NCI-H1694 (cell line): ENCODE measurements at regions not wholly inside any gene's neighbourhood (a gene's known extent, or its start where the extent isn't known, plus 50 kb on each side); places are given as distances from the start of the nearest gene placed in this dataset.

Source experiments
- DNase-seq: peaks from one replicate; lab custom pipeline; 2025; lab: John Stamatoyannopoulos, UW

DNA sequence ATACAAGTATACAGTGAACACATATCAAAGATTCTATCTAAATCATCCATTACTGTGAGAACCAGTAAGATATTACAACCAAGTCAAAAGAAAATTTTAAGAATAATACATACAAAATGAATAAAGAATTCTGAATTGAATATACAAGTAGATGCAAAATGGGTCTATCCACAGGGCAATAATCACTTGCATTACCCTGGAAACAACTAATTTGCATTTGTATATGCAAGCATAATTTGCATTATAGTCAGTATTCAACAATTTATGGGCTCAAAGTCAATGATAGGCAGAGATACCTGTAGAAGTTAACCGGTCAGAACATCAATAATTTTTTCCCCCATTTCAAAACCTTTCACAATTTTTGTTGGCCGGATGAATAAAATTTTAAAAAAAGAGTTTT lies 512.2 kb upstream of the ALCAM start:
- no peak for DNase-seq

DNA sequence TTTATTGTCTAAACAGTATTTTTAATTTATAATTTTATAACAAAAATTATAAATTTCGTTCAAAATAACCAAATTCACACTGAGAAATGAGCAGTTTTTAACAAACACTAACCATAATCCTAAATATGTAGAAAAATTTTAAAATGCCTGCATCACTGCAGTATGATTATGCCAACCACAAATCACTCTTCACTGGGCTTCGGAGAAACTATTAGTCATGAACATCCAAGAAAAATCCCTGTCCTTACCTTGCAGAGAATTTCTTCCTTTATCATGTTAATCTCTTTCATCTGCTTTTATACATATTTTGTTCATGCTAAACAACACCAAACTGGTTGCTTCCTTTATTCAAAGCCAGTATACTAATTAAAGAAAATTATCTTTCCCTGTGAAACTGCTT lies 511.0 kb upstream of the ALCAM start:
- DNase-seq, result no peak

DNA sequence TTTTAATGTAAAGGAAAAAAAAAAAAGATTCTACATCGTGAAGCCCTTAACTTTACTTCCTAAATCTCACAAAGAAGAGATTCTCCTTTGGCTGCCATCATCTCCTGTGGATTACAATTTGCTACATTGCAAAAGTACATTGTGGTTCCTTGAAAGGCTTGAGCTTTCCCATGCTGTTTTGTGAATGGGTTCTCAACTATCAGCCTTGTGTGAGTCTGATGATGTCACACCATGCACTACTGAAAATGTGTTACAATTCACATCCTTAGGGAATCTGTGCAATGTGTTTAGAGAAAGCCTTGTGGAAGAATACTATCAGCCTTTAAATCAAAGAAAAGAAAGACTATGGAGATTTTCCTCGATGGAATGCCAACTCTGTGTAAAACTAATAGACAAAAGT lies 510.0 kb upstream of the ALCAM start:
- no peak for DNase-seq

DNA sequence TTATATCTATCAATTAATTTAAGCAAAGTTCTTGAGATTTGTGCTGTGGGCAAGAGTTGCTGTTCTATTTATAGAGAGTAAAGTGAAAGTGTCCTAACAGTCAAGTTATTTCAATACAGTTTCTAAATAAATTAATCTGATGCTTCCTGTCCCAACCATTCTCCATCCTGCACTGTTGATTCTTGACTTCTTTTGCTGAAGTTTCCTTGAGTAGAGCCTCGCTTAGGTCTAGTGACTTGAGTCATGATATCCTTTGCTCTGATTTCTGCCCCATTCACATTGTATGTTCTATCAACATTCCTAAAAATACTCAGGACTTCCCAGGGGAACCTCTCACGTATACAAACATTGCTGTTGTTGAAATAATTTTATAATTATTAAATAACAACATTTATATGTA lies 498.4 kb upstream of the ALCAM start:
- no peak for DNase-seq

DNA sequence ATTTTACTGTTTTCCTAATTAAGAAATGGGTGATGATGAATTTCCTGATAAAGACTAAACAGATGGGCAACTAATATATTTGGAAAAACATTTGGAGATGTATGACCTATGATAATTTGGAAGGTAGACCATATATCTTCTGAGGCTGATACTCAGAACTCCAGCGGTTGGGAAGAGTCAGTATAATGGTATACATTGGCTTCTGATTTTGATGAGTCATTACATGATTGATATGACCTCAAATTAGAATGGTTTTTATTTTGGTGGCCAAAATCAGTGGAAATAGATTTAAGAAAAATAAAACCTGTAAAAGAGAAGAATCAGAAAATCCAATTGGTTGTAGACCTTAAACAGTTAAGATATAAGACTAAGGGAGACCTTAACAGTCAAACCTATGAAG lies 496.4 kb upstream of the ALCAM start:
- DNase-seq, result no peak

DNA sequence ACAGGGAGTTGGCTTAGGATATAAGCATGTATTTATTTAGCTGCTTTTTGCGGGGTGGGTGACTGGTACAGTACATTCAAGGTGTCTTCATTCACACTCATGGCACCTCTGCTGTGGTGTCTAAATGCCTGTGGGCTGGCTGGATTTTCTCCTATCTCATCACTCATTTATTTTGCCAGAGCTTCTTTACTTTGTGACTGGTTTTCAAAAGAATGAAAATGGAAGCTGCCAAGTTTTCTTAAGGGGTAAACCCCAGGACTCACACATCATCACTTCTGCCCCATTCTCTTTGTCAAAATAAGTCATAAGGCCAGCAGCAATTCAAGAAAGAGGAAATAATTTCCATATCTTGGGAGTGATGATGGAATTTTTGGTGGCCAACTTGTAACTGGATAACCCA lies 493.4 kb upstream of the ALCAM start:
- no peak for DNase-seq

DNA sequence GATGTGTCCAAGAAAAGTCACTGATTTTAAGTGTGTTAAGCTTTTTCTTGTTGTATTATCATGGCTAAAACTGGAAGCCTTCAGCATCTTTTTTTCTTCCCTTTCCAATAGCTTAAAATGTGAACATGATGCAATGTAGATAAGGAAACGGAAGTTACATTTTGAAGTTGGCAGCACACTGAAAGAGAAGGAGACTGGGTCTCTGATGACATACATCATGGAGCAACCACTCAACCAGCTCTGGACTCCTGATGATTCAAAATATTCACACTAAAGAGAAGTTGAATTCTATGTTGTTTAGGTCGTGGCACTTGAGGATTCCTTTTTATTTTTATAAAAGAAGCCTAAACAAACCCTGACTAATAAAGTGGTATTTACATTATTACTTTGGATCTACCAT lies 488.3 kb upstream of the ALCAM start:
- no peak for DNase-seq

DNA sequence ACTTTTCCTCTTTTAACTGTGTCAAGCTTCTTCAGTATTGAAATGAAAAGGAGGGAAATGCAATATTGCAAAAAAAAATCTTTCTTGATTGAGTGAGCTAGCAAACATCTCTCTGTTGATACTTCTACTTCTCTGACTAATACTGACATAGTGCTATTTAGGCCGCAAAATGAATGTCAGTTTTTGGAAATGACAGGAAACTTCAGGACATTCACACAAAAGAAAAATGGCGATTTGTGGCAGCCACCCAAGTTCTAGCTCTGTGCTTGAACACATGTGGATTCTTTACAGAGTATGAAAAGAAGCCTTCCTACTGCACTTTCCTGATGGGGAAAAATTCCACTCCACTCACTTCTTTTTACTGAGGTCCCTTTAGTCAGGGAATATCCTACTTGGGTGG lies 486.8 kb upstream of the ALCAM start:
- DNase-seq, result no peak

DNA sequence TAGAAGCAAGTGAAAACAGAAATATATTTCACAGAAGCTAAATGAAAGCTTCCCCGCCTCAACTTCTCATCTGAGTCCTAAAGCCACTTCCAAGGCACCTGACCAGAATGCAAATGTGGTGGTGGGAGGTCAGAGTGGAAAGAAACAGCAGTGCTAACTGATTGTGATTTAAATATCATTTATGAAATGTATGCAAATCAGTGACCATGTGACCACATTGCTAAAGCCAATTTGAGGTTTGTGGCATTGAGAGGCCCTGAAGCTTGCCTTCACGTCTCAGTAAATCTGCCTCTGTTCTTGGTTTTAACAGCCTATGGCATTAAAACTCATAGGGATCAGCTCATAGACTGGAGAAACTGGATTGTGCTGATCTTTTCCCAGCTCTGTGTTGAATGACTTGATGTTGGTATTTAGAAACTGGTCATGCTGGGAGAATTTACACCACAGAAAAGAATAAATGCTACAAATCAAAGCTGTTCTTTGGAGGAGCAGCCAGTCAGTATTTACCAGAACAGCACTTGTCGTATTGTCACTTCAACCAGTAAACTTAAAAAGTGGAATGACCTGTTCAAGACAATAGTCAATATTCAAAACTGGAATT lies 481.4 kb upstream of the ALCAM start:
- DNase-seq, result no peak

DNA sequence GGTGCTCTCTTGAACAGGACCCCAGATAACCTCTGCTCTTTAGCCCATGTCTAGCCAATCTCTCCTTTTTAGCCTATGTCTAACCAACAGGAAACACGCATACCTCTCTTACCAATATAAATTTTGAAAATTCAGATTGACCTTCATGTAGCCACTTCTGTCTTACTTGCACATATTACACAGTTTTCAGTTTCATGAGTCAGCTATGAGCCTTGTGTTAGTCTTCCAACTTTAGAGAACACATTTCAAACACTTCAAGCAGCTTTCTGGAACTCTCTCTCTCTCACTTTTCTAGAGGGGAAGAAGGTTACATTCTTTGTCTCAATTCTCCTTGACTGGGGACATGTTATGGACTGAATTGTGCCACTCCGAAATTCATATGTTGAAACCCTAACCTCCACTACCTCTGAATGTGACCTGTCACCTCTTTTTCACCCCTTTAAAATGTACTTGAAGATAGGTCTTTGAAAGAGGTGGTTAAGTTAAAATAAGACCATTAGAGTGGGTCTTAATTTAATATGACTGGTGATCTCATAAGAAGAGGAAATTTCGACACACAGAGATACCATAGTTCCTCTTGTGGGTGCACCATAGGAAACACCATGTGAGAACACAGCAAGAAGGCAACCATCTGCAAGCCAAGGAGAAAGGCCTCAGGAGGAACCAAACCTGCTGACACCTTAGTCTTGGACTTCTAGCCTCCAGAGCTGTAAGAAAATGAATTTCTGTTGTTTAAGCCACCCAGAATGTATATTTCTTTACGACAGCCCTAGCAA lies 480.3 kb upstream of the ALCAM start:
- no peak for DNase-seq

DNA sequence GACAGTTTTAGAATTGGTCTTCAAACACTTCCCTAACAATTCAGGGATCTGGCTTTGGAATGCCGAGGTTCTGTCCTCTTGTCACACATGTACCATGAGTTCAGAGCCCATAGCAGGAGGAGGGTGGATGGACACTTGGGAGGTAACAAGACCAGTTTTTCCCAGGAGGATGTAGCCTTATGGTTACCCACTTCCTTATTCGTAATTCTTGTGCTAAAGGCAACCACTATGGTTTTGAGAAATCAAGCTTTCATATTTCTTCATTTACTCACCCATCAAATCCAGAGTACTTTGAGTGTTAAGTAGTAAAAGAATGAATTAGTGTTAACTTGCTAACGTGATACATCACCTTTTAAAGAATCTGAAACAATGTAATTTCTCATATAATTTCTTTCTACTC lies 479.6 kb upstream of the ALCAM start:
- DNase-seq, result no peak

DNA sequence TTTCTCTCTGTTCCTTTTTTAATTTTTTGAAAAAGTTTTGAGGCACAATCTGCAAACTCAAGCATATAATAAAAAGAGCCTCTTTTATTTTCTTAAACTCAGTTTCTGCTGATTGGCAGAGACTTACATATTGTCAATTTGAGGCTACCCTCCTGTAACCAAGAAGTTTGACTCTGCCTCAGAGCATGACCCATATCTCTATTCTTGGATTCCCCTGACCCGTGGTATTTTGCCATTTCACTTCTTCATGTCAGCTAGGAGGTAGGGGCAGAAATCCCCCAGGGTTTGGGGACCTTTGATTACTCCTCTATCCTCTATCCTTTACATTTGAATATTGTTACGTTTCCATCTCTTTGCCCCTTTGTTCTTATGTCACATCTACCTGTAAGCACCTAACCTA lies 479.1 kb upstream of the ALCAM start:
- DNase-seq, result no peak

DNA sequence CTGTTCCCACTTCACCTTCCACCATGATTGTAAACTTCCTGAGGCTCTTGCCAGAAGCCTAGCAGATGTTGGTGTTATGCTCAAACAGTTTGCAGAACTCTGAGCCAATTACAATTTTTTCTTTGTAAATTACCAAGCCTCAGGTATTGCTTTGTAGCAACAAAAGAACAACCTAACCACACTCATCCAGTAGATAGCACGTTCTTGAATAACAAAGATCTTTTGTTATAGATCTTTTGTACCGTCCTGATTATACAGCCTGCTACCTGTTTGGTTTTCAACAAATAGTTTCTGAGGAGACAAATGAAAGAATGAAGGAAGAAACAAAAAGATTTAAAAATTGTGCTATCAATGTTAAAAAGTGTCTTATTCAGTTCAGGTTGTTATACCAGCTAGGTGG lies 474.7 kb upstream of the ALCAM start:
- no peak for DNase-seq

DNA sequence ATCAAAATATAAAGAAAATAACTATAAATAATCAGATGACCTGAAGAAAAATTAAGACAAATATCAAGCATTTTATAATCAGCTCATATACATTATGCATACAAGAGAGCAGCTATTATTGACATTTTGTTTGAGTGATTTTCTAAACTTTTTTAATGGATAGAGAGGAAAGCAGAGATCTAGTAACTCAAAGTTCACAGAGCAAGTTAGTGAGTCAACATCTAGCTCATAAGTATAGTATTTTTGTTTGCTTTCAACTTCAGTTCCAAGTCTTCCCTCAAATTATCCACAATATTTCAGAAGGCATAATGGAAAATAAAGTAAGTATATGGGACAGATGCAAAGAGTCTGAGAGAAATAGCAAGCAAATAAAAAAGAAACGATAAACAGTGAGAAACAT lies 470.1 kb upstream of the ALCAM start:
- DNase-seq, result no peak

DNA sequence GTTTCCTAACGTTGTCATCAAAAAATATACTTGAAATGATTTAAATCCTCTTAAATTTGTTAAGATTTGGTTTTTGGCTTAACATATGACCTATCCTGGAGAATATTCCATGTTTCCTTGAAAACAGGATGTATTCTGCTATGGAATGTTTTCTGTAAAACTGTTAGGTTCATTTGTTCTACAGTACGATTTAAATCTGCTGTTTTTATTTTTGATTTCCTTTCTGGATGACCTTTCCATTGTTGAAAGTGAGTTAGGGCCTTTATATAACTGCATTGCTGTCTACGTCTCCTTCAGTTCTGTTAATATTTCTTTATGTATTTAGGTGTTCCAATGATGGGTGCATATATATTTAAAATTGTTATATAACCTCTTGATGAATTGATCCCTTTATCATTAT lies 465.3 kb upstream of the ALCAM start:
- DNase-seq, result no peak

DNA sequence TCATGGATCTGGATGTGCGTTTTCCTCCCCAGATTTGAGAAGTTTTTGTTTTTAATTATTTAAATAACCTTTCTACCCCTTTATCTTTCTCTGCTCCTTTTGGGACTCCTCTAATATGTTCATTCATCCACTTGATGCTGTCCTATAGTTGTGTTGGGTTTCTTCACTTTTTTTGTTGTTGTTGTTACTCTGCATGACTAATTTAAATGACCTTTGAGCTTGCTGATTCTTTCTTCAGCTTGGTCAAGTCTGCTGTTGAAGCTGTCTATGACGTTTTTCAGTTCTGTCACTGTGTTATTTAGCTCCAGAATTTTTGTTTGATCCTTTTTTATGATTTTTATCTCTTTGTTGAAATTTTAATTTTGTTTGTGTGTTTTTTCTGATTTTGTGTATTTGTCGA lies 463.6 kb upstream of the ALCAM start:
- DNase-seq, result no peak

DNA sequence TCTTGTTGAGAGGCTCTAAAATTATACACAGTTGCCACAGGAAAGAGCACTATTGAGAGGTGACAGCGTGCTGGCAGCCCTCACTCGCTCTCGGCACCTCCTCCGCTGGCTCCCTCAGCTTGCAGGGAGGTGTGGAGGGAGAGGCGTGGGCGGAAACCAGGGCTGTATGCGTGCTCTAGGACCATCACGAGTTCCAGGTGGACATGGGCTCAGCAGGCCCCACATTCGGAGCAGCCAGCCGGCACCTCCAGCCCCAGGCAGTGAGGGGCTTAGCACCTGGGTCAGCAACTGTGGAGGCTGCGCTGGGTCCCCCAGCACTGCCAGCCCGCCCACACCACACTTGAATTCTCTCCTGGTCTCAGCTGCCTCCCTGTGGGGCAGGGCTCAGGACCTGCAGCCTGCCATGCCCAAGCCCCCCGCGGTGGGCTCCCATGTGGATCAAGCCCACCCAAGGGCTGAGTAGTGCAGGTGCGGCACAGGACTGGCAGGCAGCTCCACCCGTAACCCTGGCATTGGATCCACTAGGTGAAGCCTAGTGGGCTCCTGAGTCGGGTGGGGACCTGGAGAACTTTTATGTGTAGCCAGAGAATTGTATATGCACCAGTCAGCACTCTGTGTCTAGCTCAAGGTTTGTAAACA lies 460.6 kb upstream of the ALCAM start:
- DNase-seq, result no peak

DNA sequence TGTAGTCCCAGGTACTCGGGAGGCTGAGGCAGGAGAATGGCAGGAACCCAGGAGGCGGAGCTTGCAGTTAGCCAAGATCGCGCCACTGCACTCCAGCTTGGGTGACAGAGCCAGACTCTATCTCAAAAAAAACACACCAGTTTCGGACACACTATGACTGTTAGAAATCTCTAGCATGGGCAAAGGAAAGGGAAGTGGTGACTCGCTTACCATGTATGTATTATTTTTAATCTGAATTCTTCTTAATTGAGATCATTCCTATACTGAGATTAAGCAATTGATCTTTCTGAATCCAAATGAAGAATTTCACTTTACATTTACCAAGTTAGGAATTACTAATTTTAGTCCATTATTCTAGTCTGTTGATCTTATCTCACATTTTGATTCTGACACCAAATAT lies 459.2 kb upstream of the ALCAM start:
- DNase-seq, result no peak

DNA sequence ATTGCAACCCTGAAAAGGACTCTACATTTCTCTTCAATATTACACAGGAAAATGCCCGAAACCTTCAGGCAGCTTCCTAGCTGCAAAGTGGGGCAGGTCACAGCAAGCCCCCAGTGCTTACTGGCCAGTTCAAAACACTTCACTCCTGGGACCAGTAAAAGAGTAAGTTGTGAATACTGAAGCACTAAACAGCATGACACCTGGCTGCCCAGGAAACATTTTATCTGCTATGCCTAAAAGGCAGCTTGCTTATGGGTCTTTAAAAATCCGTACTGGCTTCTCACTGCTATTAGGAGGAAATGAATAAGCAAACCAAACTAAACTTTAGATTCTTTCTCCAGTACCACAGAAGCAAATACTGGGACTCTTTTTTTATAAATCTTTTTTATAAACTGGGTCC lies 457.9 kb upstream of the ALCAM start:
- DNase-seq, result peak; percentile 46

DNA sequence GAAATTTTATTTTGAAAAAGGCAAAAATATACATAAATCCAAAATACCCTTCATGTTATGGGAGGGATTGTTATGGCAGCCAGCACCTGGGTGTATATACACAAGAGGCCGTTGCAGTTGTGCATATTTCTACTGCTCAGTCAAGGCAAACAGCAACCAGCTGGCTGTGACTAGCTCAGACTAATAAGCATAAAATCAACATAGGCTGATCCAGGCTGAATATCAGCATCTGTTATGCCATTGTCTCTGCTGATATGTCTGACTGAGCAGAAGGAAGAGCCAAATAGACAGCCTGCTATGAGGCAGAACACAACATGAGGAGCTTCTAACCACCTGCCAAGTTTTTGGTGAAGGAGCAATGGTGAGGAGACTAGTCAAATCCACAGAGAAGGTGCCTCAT lies 457.5 kb upstream of the ALCAM start:
- DNase-seq, result peak; percentile 99

DNA sequence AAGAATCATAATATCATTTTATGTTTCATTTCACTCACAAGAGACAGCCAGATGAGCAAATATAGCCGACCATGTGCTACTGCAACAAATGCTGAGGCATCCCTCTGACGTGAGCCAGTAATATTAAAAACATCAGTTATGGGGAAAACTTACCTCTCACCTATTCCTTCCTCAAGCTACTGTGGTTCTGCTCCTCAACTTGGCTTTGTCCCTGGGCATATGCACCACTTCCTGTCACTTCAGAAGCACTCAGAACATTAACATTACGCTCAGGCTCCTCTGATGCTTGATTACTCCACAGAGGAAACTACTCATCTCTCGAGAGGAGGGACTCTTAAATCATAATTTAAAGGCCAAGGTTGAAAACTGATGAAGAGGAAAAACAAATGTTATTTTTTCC lies 457.0 kb upstream of the ALCAM start:
- DNase-seq, result peak; percentile 64

DNA sequence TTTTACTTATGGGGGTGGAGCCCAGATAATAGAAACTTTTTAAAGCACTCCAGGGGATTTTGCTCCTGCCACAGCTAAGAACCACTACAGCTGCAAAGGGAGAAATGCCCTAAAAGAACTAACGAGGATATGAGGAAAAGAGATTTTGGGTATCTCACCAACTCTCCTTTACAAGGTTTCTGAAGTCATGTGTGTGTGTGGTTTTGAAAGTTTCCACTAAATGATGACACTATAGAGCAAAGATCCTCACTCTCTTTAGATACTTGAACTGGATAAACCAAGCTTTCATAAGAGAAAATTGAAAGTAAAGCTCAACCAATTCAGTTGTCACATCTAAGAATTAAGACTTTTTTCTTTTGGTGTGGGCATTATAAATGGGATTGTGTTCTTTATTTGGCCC lies 455.3 kb upstream of the ALCAM start:
- DNase-seq, result no peak

DNA sequence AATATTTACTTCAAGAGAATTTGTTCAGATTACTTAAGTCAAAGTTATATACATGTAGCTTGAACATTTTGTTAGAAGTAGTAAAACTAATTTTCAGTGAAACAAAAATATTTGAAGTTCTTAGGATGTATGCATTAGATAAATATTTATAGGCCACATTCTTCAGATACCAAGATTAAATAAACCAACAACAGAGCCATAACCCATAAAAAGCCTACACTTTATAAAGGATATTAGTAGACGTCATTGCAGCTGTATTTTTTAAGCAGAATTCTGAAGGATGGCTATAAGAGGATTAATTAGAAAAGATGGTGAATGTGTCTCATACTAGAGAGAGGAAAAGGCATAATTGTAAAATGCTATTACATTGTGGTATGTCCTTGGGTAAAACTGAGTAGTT lies 449.7 kb upstream of the ALCAM start:
- no peak for DNase-seq

DNA sequence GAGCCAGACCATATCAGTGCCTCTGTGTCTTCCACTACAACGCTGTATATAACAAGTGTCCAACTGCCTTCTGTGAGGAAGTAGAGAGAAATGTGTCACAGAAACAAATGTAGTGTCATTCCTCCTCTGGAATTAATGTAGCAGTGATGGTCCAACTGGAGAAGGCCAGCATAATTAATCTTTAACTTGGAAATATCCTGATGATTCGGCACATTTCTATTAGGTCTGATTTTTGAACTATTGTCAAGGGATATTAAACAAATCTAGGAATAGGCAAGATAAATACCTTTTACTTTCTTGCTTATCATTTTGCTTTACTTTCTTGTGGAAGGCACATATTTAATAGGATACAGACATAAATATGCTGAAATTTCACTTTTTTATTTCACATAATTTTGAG lies 446.2 kb upstream of the ALCAM start:
- no peak for DNase-seq
